Urinary bladder (tissue), 3 donors: ENCODE measurements at regions not wholly inside any gene's neighbourhood (a gene's known extent, or its start where the extent isn't known, plus 50 kb on each side); places are given as distances from the start of the nearest gene placed in this dataset.

Experiments
- DNase-seq: peaks from one replicate; pipeline ENCODE4 v3.0.0-alpha.2; 2015; ENCODE audit errors: extremely low spot score
- H3K27ac ChIP-seq: one replicate; pipeline ENCODE4 v1.5.1; 2013; ENCODE audit warnings: low read depth, mild to moderate bottlenecking, moderate library complexity
- H3K36me3 ChIP-seq: one replicate; pipeline ENCODE4 v1.6.1; 2013; ENCODE audit warnings: mild to moderate bottlenecking, moderate library complexity; ENCODE audit not compliant: insufficient read depth
- H3K4me1 ChIP-seq: one replicate; pipeline ENCODE4 v1.6.1; 2013; ENCODE audit warnings: mild to moderate bottlenecking, moderate library complexity; ENCODE audit not compliant: insufficient read depth
- H3K4me3 ChIP-seq: one replicate; pipeline ENCODE4 v1.5.1; 2013; ENCODE audit warnings: low read depth, low read length
- WGBS: extraction: QIAGEN DNeasy Blood & Tissue Kit; methylation state at CpG from one replicate; pipeline ENCODE4 v1.1.7; 2013; 5-methylcytosine and 5-hydroxymethylcytosine counted together
- donor health status: healthy with polysubstance abuse.
- donor health status: healthy.

DNA sequence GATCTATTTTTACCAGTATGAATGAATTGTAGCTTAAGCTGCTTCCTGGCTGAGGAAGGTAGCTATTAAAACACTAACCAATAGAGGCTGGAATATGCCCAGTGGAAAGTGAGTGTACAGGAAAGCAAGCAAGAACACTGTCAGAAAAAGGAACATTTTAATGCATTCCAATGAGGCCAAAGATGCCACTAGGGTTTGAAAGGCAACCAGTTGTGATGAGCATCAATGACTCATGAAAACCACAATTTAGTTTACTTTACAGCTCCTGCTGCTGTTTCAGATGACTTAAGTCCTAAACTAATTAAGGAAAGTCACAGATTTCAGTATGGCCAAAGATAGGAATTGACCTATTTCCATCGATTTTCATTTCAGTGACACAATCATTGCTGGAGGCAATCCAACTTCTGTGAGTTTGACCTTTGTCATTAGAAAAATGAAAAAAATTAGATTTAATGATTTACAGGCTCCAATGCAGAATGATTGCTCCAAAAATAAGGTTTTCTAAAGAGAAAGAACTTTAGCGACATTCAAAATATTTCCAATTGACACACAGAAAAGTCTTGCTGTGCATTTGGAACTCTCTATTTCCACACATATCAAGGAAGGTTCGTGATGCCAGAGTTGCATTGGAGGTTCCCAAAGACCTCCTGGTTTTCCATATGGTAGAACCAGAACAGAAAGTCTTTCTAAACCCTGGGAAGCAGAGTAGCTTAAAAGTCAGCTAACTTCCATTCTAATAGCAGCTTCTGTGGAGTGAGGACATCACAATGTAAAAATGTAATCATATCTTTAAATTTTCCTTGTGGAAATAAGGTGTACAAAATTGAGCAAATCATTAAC, 103.0 kb downstream of the SUCNR1 start:
- no peak for DNase-seq
- Histone ChIP-seq H3K4me1 (no peaks in the 10 kb centered on the region), H3K27ac (no peak overlapping the region), H3K4me3 (no peak overlapping the region), H3K36me3 (no peaks in the 10 kb centered on the region)
- WGBS: 81% methylated on average over 3 of the region's 3 CpGs

DNA sequence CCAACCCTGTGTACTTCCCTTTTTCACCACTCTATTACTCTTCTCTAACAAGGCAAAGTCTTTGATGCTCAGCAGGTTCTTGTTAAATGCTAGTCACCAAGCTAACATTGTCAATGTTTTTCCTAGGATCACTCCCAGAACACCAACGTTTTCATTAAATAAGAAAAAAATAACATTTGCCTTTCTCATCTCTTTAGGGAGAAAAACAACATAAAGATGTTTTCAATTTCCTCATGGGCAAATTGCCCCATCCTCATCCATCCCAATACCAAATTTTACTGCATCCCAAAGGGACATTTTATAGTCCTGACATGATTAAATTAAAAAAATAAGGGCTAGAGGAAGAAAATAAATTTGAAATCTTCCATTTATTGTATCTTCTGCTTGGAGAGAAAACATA, 106.5 kb downstream of the SUCNR1 start:
- H3K4me1 ChIP-seq: no peaks in the 10 kb centered on the region
- 28% methylated on average over 1 of the region's 1 CpG for WGBS
- H3K36me3 ChIP-seq: no peaks in the 10 kb centered on the region
- no peak overlapping the region for H3K27ac ChIP-seq
- no peak overlapping the region for H3K4me3 ChIP-seq
- DNase-seq: no peak

DNA sequence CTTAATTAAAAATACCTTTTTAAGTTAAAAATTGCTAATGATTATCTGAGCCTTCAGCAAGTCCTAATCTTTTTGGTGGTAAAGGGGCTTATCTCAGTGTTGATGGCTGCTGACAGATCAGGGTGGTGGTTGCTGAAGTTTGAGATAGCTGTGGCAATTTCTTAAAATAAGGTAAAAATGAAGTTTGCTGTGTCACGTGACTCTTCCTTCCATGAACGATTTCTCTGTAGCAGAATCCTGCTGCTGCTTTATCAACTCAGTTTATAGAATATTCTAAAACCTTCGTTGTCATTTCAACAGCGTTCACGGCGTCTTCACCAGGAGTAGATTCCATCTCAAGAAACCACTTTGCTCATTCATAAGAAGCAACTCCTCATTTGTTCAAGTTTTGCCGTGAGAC, 110.1 kb downstream of the SUCNR1 start:
- no peak for DNase-seq
- WGBS: 91% methylated on average over 7 of the region's 7 CpGs

DNA sequence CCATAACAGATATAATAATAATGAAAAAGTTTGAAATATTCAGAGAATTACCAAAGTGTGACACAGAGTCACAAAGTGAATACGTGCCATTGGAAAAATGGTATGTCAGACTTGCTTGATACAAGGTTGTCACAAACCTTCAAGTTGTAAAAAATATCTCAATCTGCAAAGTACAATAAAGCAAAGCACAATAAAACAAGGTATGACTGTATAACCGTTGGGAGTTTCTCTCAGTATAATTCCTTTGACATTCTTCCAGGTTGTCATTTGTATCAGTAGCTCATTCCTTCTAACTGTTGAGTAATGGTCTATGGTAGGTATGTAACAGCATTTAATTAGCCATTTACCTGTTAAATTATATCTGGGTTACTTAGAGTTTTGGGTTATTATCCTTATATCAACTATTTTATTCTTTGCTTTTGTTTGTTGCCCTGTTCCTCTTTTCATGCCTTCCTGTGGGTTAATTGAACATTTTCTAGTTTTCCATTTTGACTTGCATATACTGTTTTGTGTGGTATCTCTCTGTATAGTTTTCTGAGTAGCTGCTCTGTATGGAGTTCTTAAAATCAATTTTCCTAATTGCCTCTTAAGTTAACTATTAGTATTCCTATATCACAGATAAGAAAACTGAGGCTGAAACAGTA, 112.5 kb downstream of the SUCNR1 start:
- no peaks in the 10 kb centered on the region for H3K36me3 ChIP-seq
- no peak overlapping the region for H3K27ac ChIP-seq
- DNase-seq: no peak
- 83% methylated on average over 2 of the region's 2 CpGs for WGBS
- no peak overlapping the region for H3K4me3 ChIP-seq
- no peaks in the 10 kb centered on the region for H3K4me1 ChIP-seq

More for the DNA sequence above, 110.1 kb downstream of the SUCNR1 start:
- H3K4me1 ChIP-seq: no peaks in the 10 kb centered on the region
- H3K36me3 ChIP-seq: no peaks in the 10 kb centered on the region
- no peak overlapping the region for H3K4me3 ChIP-seq
- H3K27ac ChIP-seq: no peak overlapping the region

DNA sequence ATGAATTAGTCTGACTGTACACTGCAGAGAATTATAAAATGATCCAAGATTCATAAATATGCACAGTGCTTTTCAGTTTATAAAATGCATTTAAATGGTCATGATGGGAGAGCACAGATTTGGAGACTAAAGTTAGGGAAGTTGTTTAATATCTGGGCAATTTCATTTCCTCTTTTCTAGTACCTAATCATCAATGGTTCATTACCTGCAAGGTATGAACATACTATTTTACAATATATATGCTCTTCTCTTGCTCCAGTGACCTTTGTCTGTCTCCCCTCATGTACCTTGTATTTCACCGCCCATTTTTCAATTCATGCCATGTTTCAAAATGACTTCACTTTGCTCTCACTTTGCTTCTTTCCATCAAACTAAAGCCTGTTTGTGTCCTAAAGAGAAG, 114.5 kb downstream of the SUCNR1 start:
- DNase-seq: no peak
- no peak overlapping the region for H3K27ac ChIP-seq
- no peaks in the 10 kb centered on the region for H3K36me3 ChIP-seq
- WGBS: 98% methylated on average over 1 of the region's 1 CpG
- no peak overlapping the region for H3K4me3 ChIP-seq
- H3K4me1 ChIP-seq: no peaks in the 10 kb centered on the region

DNA sequence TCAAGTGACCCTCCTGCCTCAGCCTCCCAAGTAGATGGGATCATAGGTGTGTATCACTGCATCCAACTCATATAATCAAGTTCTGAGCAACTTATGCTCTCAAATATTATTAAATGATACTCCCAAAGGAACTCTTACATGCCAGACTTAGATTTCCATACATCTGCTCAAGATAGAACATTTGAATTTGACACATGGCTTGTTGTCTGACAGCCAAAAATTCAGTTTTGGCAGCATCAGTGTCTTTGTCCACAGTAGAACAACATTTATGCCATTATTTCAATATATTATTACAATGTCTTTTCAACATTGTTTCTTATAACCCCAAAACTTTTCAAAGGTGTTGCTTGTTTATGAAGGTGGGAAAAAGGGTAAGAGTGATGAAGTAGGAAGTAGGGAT, 116.2 kb downstream of the SUCNR1 start:
- no peaks in the 10 kb centered on the region for H3K4me1 ChIP-seq
- no peak for DNase-seq
- no peak overlapping the region for H3K4me3 ChIP-seq
- no peak overlapping the region for H3K27ac ChIP-seq
- H3K36me3 ChIP-seq: no peaks in the 10 kb centered on the region

DNA sequence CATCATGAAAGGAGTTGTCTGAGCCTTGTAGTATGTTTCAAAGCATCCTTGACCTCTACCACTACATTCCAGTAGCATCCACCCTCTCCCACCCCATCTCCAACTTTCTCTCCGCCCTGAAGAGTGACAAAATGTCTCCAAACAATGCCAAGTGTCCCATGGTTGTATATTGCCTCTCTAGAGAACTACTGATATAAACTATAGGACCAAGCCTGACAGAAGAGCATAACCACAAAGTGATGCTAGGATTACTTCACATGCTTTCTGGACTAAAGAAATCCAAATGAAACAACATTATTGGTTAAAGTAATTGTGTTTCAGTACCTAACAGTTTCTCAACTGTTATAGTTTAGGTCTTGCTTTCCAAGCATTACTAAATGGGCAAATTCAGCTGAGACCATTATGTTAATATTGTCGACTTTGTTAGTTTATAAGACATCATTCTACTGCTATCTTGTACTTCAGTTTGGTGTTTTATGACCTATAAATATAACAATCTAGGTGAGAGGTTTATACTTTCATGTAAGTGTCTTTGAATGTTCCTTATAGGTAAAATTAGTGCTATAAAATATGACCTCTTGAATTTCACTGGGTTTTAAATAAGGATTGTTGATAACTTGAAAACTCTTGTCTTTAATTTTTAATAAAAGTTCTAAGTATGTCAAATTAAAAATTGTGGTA, 117.4 kb downstream of the SUCNR1 start:
- DNase-seq: no peak
- H3K27ac ChIP-seq: no peak overlapping the region
- H3K36me3 ChIP-seq: no peaks in the 10 kb centered on the region
- no peaks in the 10 kb centered on the region for H3K4me1 ChIP-seq
- WGBS: 68% methylated on average over 2 of the region's 2 CpGs
- H3K4me3 ChIP-seq: no peak overlapping the region

DNA sequence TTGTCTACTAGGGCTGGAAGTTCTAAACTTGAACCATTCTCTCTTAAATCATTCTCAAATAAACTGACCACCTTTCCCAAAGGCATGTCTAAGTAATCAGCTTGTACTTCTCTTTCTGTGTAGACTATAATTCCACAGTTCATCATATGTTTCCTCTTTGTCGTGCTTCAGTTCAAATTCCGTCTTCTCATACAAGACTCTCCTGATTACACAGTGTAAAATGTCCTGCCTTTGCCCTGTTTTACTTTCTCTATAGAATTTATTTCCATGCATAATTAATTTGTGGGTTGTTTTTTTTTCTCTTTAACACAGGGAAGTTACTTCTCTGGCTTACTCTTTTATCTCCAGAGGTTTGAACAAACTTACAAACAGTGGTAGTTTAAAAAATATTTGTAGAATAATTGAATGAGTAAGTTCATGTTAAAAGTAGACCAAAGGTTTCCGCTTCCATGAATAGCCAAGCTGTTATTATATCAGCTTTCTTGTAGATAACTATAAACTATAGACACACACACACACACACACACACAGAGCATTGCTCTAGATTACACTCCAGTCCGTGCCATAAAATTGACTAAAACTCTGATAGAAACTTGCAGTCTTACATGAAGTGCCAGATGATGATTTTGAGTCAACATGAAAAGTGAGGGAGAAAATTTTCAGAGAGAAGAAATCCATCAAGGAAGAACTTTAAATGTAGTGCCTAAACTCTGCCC, 119.0 kb downstream of the SUCNR1 start:
- Histone ChIP-seq H3K36me3 (no peaks in the 10 kb centered on the region), H3K4me3 (no peak overlapping the region), H3K4me1 (no peaks in the 10 kb centered on the region), H3K27ac (no peak overlapping the region)
- DNase-seq: no peak
- 93% methylated on average over 4 of the region's 4 CpGs for WGBS

DNA sequence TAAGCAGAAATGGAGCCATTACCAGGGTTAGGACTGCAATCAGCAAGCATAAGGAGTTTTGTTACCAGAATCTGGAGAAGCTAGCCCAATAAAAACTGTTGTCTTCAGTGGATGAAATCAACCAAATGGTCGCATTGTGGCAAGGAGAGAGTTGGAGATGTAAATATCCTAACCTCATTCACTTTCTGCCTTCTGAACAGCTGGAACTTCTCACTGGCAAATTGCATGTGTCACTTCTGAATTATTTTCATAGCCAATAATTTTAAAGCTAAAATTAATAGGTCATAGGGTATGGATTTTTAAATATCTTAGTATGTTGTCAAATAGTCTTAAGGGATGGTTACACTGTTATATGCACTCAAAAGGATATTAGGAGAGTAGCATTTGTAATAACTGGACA, 121.6 kb downstream of the SUCNR1 start:
- no peak overlapping the region for H3K4me3 ChIP-seq
- no peak for DNase-seq
- no peaks in the 10 kb centered on the region for H3K4me1 ChIP-seq
- 77% methylated on average over 1 of the region's 1 CpG for WGBS
- no peak overlapping the region for H3K27ac ChIP-seq
- no peaks in the 10 kb centered on the region for H3K36me3 ChIP-seq

DNA sequence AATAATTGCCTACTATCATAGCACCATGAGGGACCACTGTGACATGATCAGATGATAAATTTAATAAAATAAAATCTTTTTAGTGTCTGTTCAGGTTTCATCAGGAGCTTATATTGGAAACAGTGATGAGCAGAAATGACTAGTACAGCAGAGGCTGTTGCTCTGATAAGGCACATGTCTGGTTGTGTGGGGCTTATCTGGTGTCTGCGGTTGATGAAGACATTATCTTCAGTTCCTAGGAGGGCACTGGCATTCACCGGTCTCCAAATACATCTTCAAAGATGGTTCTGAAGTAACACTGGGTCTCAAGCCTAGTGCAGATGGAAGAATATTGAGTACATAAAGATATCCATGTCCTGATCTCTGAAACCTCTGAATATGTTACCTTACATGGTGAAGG, 125.3 kb downstream of the SUCNR1 start:
- H3K36me3 ChIP-seq: no peaks in the 10 kb centered on the region

DNA sequence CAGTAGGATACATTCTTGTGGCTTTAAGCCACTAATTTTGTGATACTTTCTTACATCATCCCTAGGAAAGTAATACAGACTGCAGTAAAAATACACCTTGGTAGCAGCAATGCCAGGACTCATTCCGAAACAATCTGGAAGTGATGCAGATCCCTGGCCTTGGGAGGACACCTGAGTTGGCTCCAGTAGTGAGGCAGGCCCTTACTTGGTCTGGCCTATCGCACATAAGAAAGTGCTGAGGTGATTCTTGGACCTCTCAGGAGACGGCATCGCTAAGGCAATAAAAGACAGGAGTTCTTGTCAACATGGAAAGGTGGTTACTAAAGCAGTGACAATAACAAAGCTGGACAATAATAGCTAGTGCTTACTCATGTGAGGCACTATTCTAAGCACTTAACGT, 126.5 kb downstream of the SUCNR1 start:
- WGBS: 58% methylated on average over 5 of the region's 5 CpGs
- no peak overlapping the region for H3K27ac ChIP-seq
- H3K4me3 ChIP-seq: no peak overlapping the region
- no peak for DNase-seq
- no peaks in the 10 kb centered on the region for H3K4me1 ChIP-seq
- no peaks in the 10 kb centered on the region for H3K36me3 ChIP-seq

More for the DNA sequence above, 125.3 kb downstream of the SUCNR1 start:
- H3K4me3 ChIP-seq: no peak overlapping the region
- no peak for DNase-seq
- H3K4me1 ChIP-seq: no peaks in the 10 kb centered on the region
- H3K27ac ChIP-seq: no peak overlapping the region
- WGBS: 75% methylated on average over 2 of the region's 2 CpGs

DNA sequence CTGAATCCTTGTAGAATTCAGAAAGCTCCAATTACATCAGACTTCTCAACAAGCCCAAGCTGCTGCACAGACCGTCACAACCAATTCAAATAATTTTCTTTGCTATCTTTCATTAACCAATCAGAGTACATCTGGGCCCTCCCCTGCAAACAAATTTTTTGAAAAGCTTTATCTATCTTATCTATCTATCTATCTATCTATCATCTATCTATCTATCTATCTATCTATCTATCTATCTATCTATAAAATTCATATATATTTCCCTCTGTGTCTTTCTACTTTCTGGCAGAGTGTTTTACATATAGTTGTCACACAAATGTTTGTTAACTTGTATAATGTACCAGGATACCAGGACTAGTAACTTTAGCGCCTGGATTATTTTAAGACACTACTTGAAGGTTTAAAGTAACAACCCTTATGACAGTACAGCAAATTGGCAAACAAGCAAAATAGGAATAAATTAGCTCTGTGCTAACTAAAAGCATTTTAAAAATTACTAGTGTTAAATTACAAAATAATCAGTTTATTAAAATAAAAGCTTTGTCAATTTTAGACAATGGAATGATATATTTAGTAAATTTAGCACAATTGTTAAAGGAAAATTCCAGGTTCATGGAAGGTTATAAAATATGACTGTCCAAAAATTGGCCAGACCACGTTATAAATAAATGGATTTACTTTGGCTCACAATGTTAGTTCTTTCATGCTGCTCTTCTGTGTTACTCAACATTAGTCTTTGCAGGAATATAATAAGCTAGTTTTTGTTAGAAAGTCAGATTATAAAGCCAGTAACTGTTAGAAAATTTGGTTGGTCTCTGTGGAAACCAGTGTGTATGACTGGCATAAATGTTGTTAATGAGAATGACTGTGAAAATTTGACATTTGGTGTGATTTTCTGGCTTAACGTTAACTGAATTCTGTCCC, 138.6 kb downstream of the SUCNR1 start:
- H3K36me3 ChIP-seq: no peaks in the 10 kb centered on the region
- H3K4me1 ChIP-seq: no peaks in the 10 kb centered on the region
- DNase-seq: no peak
- WGBS: 62% methylated on average over 4 of the region's 4 CpGs
- no peak overlapping the region for H3K27ac ChIP-seq
- H3K4me3 ChIP-seq: no peak overlapping the region

DNA sequence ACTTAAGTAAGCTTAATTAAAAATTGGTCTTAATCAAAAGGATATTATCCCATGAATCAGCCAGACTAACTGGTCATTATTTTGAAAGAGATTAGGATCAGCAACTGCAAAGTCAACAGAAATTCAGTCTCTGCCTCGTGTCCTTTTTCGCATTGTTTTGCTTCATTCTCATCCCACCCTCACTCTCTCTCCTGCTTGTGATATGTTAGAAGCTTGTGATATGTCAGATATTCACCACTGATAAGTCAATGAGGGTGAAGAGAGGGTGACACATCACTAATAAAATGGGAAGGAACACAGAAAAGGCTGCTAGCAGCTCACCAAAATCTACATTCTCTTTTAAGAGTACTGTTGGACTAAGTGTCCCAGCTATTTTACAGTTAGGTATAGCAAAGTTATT, 146.1 kb downstream of the SUCNR1 start:
- Histone ChIP-seq H3K36me3 (no peaks in the 10 kb centered on the region), H3K27ac (no peak overlapping the region), H3K4me3 (no peak overlapping the region), H3K4me1 (no peaks in the 10 kb centered on the region)
- DNase-seq: no peak
- 59% methylated on average over 2 of the region's 2 CpGs for WGBS
